WERI-Rb-1 (cell line): ENCODE measurements at regions not wholly inside any gene's neighbourhood (a gene's known extent, or its start where the extent isn't known, plus 50 kb on each side); places are given as distances from the start of the nearest gene placed in this dataset.

ENCODE experiments used
- DNase-seq: peaks from one replicate; pipeline ENCODE4 v3.0.0-alpha.2; 2020
- H3K27ac ChIP-seq: fragments of 250-450 bp; sonication (Bioruptor Pico); 2 replicates; pipeline ENCODE4 v1.5.1; 2020; ENCODE audit warnings: mild to moderate bottlenecking, moderate library complexity
- H3K27me3 ChIP-seq: fragments of 250-450 bp; sonication (Bioruptor Pico); 2 replicates; pipeline ENCODE4 v1.5.1; 2021; ENCODE audit warnings: mild to moderate bottlenecking, low read depth, moderate library complexity; ENCODE audit not compliant: insufficient read depth, severe bottlenecking
- H3K36me3 ChIP-seq: fragments of 250-450 bp; sonication (Bioruptor Pico); 2 replicates; pipeline ENCODE4 v1.5.1; 2020; ENCODE audit warnings: mild to moderate bottlenecking, moderate library complexity
- H3K4me3 ChIP-seq: 2 replicates; pipeline ENCODE4 v1.5.1; 2011; ENCODE audit warnings: low read depth, mild to moderate bottlenecking, control low read depth, low read length
- H3K9me3 ChIP-seq: fragments of 250-450 bp; sonication (Bioruptor Pico); 2 replicates; pipeline ENCODE4 v1.5.1; 2021; ENCODE audit warnings: mild to moderate bottlenecking, moderate library complexity; ENCODE audit not compliant: severe bottlenecking
- CTCF ChIP-seq: IDR thresholded peaks from 2 replicates; pipeline ENCODE4 v1.5.1; 2011; ENCODE audit warnings: low read depth, mild to moderate bottlenecking, control low read depth, inconsistent platforms, low read length

GRCh38 chr17:34067011-34067410 is 188.1 kb upstream of the CCL2 start:
- Histone ChIP-seq H3K9me3 (no peaks in the 10 kb centered on the region), H3K27me3 (no peaks in the 10 kb centered on the region), H3K4me3 (no peak overlapping the region), H3K27ac (no peak overlapping the region), H3K36me3 (no peaks in the 10 kb centered on the region)
- no peak for TF ChIP-seq CTCF
- DNase-seq: no peak

GRCh38 chr17:34068571-34068970 is 186.5 kb upstream of the CCL2 start:
- Histone ChIP-seq H3K27ac (no peak overlapping the region), H3K4me3 (no peak overlapping the region), H3K36me3 (no peaks in the 10 kb centered on the region), H3K27me3 (no peaks in the 10 kb centered on the region), H3K9me3 (no peaks in the 10 kb centered on the region)
- TF ChIP-seq CTCF: no peak
- no peak for DNase-seq

- no peaks in the 10 kb centered on the region for H3K36me3 ChIP-seq
- TF ChIP-seq CTCF: no peak
- H3K4me3 ChIP-seq: no peak overlapping the region
- no peaks in the 10 kb centered on the region for H3K27me3 ChIP-seq
- no peaks in the 10 kb centered on the region for H3K9me3 ChIP-seq
- no peak overlapping the region for H3K27ac ChIP-seq
- no peak for DNase-seq
Observed at GRCh38 chr17:34070712-34071111, 184.4 kb upstream of the CCL2 start.

GRCh38 chr17:34071886-34072420 is 183.1 kb upstream of the CCL2 start:
- no peak for DNase-seq
- no peaks in the 10 kb centered on the region for H3K9me3 ChIP-seq
- no peaks in the 10 kb centered on the region for H3K36me3 ChIP-seq

GRCh38 chr17:34075076-34075475 is 180.0 kb upstream of the CCL2 start:
- no peak for TF ChIP-seq CTCF
- Histone ChIP-seq H3K27ac (no peak overlapping the region), H3K9me3 (no peaks in the 10 kb centered on the region), H3K27me3 (no peaks in the 10 kb centered on the region), H3K36me3 (no peaks in the 10 kb centered on the region), H3K4me3 (no peak overlapping the region)
- no peak for DNase-seq

More at GRCh38 chr17:34071886-34072420, 183.1 kb upstream of the CCL2 start:
- no peak overlapping the region for H3K4me3 ChIP-seq
- no peaks in the 10 kb centered on the region for H3K27me3 ChIP-seq
- no peak overlapping the region for H3K27ac ChIP-seq
- TF ChIP-seq CTCF: no peak
